Medulla oblongata (tissue), 1 donor: ENCODE measurements at regions not wholly inside any gene's neighbourhood (a gene's known extent, or its start where the extent isn't known, plus 50 kb on each side); places are given as distances from the start of the nearest gene placed in this dataset.

Experiments used
- DNase-seq: peaks from one replicate; pipeline ENCODE4 v3.0.0-alpha.2; 2015; ENCODE audit errors: extremely low spot score

DNA sequence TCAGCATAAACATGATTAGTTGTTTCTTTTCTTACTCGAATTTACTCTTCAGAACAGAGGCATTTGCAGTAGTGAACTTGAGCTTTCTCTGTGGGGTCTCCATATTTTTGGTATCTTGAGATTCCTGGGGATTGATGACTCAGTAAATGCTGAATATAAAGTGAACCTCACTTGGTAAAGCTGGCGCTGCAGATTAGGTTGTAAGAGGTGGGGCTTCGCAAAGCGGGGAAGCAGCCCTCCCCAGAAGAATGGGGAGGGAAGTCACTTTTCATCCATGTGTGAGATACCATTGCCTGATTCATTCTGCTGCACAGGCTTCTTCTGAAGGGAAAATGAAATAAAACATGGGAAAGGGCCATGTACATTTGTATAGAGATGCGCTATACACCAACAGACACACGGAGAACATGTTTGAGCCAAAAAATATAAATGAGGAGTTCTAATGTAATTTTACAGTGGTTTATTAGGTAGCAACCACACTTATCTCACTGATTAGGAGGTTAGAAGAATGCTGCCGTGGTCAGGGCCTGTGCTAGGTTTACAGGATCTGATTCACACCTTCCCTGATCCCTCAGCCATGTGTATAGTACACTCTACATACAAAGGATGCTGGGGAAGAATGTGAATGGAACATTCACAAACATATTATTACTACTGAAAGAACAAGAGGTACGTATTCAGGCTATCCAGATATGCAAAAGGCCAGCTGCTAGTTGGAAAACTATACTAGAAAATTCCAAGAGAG is 63.5 kb downstream of the DNTTIP2 start:
- peak; percentile 24 for DNase-seq

DNA sequence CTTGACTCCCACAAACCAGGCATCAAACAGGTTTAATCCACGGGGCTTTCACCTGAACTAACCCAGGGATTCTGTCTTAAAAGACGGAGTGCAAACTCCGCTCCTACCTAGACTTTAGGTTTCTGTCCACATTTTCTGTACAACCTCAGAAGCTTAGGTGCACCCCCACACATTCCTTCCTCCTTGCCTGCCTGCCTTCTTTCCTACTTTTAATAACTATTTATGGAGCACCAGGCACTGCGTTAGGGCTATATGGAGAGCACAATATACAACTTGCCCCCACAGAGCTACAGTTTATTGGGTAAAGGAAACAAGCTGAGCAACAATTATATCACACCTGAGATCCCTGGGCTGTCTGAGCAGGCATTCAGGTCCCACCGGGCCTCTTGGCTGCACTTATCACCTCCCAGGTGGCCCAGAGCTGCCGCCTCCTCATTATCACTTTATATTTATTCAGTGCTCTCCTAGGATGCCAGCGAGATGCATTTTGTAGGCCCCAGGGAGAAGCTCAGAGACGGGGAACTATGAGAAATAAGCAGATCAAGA is 64.1 kb downstream of the DNTTIP2 start:
- no peak for DNase-seq

DNA sequence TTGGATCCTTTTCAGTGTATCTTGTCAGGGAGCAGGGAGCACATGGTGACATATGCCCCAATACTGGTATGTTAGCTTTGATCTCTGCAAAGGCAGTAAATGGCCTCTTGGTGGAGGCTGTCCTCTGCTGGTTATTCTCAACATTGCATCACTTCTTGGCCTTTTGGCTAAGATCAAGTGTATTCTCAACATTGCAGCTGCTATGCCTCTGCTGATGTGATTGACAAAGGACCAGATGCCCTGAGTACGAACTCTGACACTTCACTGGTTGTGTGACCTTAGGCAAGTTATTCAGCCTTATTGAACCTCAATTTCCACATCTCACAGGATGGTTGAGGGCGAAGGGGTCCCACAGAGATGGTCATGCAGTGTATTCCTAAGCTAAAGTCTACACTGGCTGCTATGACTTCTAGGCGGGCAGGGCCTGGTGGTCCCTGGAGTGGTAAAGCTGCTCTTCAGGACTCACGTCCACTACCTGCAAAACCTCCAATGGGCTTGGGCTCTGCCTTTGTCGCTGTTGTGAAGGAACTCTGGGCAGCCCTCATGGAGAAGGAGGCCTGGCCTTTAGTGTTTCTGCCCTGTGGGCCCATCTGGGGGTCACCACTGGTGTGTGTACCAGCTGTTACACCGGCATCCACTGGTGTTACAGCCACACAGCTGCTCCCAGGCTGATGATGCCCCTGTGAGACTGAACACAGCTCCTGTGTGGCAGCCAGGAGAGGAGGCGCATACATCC is 64.8 kb downstream of the DNTTIP2 start:
- peak; percentile 92 for DNase-seq

DNA sequence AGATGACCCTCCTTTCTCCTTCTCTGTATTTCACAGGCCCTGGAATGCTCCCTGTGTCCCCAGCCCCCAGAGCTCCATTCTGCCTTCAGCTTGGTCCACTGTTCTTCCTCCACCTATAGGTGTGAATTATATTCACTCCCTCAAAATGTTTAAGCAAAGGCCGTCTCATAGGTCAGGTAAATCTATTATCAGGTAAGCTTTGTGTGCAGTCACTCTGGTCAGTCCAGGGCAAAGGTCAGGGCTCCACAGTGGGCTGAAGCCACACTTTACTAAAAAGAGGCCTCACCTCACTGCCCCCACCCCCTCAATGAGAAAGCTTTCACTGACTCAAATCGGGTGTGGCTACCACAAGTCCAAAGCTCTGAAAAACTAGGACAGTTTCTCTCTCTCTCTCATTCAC is 65.9 kb downstream of the DNTTIP2 start:
- no peak for DNase-seq

DNA sequence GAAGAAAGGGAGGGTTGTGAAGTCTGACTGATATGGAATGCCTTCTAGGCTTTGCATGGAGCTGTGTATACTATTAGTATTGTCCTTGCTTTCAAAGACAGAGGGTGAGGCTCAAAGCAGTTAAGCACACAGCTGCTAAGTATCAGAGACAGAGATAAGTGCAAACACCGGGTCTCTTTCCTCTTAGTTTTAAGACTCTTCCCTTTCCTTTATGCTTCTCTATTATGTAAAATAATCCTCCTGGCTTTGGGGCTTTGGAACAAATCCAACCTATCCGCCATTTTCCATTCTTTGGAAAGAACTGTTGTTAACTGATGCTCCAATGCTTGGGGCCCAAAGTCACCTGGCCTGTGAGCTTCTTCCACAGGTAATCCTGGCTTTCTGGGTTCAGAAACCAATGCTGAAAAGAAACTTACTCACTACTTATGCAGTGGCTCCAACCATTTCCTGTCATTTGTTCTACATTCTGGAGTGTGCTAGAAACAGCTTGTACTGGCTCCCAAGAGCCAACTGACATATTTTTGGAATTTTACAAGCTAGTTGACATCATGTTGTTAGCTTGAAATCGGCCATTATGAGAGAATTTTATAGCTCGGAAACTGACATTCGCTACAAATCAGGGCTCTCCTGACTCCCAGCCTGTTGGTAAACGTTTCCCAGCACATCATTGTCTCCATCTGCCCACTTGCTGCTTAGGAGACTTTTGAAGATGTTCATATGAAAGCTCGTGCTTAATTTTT is 67.5 kb downstream of the DNTTIP2 start:
- no peak for DNase-seq

DNA sequence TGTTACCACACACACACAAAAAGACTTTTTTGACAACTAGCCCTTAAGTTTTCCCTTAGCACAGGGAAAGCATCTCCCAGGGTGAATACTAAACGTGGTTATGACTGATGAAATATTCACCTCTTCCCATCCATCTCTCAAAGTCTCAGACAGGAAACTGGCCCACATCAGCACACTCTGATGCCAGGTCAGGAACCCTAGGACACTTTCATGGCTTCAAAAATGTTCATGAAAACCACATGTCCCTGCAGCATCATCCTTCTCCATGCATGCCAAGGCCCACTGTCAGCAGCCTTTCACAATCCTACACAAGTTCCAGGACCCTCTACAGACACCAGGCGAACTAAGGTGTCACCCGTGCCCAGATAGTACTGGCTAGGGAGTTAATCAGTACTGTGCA is 68.7 kb downstream of the DNTTIP2 start:
- no peak for DNase-seq

DNA sequence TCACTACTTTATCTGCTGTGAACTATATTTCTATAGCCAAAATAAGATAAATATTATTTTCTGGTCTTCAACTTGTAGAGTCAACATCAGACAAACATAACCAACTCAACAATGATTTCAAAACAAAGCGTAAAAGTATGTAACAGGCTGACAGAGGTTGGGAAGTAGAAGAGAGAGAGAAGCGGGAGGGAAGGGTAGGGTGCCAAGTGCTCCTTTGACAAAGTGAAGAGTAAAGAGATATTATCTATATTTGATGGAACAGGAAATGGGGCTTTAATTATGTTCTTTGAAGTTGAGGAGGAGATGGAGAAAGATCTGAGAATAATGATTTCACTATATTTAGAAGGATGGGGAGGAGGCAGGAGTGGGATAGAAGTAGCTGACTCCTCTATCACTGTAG is 70.1 kb downstream of the DNTTIP2 start:
- no peak for DNase-seq

DNA sequence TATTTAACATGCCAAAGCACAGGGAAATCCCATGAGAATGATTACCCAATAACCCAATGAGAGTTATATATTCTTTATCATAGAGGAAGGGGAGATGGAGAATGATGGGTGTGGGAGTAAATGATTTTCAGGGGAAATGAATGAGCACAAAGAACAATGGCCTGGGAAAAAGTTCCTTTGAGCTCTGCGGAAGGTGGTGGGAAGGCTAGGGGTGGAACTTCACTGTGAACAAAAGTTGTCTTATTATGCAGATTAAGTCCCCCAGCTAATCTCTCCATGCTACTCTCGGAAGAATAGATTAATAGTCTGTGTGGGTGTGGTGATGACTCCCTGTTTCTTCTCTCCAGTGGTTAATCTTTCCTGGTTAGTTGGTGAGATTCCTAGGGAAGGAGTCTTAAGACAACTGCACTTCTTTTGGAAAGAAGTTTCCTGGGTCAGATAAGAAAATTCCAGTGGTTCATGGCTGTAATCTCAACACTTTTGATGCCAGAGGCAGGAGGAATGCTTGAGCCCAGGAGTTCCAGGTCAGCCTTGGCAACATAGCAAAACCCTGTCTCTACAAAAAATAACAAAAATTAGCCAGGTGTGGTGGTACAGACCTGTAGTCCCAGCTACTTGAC is 71.6 kb downstream of the DNTTIP2 start:
- no peak for DNase-seq

DNA sequence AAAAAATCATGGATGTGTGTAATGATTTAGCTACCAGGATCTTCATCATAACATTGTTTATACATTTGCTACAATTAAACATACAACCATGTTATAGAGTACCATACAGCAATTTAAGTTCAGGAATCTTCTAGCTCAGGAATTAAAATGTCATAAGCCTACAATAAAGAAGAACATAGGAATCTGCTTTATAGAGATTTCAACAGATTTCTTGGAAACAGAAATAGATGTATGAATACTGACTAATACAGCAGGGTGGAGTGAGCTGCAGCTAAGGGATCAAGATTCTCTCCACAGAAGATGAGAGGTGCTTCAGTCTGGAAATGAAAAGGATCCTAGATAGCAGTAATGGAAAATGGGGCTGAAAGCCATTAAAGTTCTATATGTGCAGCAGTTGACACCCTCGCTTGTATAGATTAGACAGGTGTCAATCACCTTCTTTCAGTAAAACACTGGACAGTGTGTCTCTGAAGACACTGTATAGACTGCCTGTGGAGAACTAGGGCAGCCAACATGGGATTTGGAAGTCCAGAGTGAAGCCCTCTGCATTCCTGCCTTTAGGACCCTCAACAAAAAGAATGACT is 73.9 kb downstream of the DNTTIP2 start:
- DNase-seq, result no peak

DNA sequence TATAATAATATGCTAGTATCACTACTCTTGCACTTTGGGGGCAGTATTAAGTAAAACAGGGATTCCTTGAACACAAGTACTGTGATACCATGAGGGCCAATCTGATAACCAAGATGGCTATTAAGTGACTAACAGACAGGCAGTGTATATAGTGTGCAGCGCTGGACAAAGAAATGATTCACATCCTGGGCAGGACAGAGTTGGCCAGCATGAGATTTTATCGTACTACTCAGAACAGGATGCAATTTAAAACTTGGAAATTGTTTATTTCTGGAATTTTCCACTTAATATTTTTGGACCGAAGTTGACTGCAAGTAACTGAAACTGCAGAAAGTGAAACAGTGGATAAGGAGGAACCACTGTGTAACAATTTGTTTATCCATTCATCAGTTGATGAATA is 74.6 kb downstream of the DNTTIP2 start:
- no peak for DNase-seq

DNA sequence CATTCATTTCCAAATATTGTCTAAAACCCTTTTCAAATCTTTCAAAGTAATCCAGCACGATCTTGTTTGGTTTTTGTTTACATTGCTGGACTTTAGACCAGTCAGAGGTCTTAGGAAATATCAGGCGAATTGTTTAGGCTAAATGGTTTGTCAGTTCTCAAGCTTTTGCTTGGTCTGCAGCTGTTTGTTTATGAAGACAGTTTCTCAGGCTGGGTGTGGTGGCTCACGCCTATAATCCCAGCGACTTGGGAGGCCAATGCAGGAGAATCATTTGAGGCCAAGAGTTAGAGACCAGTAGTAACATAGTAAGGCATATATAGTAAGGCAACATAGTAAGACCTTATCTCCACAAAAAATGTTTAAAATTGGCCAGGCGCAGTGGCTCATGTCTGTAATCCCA is 77.5 kb downstream of the DNTTIP2 start:
- DNase-seq, result no peak

DNA sequence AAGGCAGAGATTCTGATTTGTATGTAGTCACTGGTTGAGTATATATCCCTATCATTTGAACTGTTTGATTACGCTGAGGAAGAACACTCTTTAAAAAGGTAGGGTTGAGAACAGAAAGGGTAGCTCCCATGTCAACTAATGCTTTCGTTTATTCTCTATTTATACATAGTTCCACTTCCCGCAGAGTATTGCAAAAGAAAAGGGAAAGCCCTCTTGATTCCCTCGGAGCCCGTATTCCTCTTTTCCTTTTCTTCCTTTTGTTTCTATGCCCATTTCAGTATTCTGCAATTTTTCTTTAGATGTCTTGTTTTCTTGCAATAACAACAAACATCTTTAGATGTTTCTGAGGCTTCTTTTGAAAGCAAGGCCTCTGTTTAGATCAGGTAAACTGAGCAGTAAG is 78.2 kb downstream of the DNTTIP2 start:
- no peak for DNase-seq

DNA sequence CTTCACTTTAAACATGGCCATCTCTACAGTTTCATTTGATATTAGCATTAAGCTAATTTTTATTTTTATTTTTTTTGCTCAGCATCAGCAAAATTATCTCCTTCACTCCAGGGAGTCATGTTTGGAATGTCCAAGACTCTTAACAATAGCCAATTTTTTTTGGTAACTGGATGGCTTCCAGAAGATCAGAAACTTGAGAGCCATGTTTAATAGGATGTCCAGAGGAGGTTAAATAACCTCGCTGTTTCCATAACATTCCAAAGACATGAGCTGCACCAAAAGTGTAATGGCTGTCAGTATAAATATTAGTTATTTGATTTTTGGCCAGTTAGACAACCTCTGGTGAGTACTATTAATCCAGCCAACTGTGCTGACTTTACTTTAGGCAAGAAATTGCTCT is 80.7 kb downstream of the DNTTIP2 start:
- DNase-seq, result no peak

DNA sequence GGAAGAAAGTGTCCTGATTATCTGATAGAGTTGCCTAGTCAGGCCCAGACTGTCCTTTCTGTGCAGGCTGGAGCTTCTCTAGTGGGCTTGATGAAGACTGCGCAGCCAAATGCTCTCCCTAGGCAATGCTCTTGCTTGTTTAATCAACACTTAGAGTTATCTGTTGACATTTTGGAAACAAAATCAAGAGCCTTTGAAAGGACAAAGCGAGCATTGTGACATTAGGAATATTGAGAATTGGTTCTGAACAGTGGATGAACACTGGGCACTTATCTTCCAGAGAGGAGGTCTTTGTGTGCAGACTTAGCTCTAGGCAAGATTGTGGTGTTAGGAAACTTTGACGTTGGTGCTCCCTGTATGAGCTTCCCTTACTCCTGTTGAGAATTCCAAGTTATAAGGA is 94.5 kb downstream of the DNTTIP2 start:
- DNase-seq, result no peak

DNA sequence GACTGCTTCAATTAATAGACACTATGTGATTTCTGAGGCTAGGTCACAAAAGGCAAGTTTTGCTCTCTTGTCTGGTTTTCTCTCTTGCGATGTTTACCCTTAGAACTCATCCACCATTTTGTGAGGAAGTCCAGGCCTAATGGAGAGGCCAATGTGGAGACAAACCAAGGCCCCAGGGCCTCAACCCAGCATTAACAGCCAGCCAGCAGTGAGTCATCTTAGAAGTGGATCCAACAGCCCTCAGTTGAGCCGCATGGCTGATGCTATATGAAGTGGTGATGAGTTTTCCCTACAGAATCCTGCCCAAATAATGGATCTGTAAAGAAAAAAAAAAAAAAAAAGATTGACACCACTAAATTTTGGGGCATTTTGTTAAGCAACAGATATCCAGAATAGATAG is 95.1 kb downstream of the DNTTIP2 start:
- no peak for DNase-seq

DNA sequence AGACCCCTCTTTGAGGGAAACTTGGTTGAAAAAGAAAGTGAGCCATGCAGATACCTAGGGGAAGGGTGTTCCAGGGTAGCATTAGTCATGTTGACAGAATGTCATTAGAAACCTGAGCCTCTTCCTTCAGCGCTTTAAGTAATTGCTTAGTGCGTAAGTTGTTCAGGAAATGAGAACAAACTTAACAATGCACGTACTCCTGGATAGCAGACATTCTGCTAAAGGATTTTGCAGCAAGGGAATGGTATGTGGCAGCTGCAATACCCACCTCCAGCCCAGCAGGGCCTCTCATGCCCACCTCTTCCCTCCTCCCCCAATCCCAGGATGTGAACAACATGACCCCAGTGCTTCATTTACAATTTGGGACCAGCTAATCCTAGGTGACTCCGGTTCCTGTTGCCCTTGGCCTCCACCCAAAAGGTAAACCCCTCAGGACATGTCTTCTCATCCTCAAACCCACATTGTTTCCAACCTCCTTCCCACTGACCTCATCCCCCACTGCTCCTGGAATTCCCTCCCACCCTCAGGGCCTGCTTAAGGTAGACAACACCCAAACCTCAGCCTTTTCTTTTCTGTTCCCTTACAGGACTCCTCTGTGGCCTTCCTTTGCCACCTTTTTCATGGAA is 98.0 kb upstream of the BCAR3 start:
- DNase-seq, result no peak

DNA sequence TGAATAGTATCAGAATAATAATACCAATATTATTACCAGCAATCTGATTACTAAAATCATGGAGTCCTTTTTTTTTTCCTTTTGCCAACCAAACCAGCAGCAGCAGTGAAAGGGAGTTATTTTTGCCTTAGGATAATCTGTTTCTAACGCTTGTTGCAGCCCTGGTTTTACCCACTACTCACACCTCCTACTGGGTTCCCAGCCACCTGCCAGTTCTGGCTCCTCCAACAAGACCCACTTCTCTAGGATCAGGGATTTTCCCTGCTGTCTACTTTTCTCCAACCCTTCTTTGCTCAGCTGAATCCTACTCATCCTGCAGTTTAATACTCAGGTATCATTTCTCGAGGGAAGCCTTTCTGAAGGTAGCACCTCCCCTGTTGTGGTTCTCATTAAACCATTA is 96.8 kb upstream of the BCAR3 start:
- DNase-seq, result no peak

DNA sequence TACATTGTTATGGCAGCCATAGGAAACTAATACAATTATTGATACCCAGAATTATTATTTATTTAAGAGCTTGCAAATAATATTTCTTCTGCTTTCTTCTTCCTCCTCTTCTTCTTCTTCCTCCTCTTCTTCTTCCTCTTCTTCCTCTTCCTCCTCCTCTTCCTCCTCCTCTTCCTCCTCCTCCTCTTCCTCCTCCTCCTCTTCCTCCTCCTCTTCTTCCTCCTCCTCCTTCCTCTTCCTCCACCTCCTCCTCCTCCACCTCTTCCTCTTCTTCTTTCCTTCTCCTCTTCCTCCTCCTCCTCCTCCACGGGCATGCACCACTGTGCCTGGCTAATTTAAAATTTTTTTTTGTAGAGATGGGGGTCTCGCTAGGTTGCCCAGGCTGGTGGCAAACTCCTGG is 95.6 kb upstream of the BCAR3 start:
- DNase-seq, result no peak

DNA sequence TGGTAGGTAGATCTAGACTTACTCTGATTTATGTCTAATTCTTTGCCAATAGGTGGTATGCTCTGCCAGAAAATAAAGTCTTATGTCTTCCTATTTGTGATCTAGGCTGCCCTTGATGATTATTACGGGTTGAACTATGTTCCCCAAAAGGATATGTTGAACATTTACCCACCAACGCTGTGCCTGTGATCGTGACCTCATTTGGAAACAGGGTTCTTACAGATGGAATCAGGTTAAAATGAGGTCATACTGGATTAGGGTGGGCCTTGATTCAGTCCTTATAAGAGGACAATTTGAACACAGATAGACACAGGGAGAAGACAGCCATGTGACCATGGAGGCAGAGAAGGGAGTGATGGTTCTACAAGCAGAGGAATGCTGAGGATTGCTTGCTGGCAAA is 95.1 kb upstream of the BCAR3 start:
- no peak for DNase-seq

DNA sequence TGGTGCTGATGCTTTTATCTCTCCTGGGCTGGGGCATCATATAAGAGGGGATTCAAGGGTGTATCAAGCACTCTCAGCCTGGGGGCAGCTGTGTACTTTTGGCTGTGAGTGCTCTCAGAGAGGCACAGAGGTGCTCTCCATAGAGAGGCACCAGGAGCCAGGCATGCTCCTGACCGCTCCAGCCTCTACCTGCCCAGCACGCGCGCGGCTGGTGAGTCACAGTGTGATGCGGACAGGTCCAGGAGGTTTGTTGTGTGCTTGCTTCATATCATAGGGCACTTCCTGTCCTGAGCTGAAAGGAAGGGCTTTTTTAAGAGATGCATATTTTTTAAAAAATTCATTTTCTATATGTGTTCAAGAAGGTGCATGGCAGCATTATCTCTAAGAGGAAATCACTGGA is 93.6 kb upstream of the BCAR3 start:
- no peak for DNase-seq

DNA sequence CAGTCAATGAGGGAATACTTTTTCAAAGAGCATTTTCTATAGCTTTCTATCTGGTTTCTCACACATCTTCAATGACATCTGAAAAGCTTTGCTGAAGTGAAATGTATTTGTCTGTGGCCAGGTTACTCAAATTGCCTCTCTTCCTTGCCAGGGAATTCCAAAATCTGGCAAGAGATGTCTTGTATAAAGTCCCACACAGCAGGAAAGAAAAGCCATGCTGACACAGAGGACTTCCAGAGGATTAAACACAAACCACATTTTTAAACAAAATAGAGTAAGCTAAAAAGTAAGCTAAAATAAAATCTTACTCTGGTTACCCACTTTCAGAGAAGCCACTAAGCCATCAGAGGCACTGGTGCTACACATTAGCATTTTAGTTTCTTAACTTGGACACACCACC is 93.1 kb upstream of the BCAR3 start:
- DNase-seq, result no peak
